GM19240 (cell line): ENCODE measurements at regions not wholly inside any gene's neighbourhood (a gene's known extent, or its start where the extent isn't known, plus 50 kb on each side); places are given as distances from the start of the nearest gene placed in this dataset.

Experiments used
- DNase-seq: peaks from one replicate; pipeline ENCODE4 v3.0.0; 2011; ENCODE audit warnings: low spot score; ENCODE audit not compliant: insufficient read length

DNA sequence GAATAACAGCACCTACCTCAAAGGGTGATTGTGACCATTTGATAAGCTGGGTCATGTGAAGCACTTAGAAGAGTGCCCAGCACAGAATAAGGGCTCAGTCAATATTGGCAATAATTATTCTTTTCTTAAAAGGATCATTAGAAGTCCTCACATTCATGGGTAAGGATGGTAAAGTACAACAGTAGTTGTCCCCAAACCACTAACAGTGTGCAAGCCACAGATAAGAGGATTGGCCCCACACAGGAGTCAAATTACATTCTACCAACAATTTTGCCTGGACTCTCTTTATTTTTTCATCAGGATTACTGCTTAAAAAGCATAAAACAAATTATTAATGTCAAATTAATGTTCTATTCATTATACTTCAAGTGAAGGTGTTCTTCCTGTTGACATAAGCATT is 271.5 kb upstream of the PDGFD start:
- no peak for DNase-seq

DNA sequence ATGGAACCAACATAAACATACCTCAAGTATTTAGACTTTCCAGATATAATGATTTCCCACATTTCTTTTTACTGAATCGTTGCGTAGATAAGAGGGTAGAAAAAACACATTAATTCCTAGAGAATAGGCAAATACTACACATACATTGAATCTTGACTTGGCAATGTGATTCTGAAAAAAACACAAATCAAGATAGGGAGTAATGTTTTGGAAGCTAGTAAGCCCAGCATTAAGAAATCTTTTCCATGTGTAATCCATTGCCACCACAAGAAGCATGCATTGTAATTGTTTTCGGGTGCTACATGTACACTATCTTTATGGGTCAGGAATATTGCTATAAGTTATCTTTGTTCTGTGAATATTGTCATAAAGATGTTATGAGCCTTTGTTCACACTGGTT is 269.8 kb upstream of the PDGFD start:
- DNase-seq = no peak

DNA sequence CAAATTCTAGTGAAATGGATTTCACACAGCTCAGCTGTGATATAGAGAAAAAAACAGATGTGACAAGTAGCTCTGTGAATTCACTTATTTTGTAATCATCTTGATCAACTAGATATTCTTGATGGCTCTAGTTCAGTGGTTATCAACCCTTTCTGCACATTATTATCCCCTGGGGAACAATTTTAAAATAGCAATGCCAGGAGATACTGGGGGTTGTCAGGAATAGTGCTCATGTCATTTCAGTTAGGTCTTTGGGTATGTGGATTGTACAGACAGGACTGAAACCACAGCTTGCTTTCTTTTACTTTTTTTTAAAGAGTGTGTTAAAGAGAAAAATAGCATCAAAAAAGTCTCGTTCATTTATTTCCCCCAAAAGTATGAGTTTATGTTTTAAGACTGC is 269.0 kb upstream of the PDGFD start:
- DNase-seq = no peak

DNA sequence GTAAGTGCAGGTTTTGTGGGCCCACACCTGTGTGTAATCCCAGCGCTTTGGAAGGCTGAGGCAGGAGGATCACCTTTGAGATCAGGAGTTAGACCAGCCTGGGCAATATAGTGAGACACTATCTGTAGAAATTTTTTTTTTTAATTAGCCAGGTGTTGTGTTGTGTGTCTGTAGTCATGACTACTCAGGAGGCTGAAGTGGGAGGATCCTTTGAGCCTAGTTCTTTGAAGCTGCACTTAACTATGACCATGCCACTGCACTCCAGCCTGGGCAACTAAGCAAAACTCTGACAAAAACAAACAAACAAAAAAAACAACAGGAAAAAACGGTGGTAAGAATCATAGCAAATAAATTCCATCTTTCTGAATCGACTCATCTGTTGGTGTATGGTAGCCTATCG is 268.6 kb upstream of the PDGFD start:
- no peak for DNase-seq

GRCh38 chr11:104422324-104422944 is 258.5 kb upstream of the PDGFD start:
- DNase-seq = no peak

DNA sequence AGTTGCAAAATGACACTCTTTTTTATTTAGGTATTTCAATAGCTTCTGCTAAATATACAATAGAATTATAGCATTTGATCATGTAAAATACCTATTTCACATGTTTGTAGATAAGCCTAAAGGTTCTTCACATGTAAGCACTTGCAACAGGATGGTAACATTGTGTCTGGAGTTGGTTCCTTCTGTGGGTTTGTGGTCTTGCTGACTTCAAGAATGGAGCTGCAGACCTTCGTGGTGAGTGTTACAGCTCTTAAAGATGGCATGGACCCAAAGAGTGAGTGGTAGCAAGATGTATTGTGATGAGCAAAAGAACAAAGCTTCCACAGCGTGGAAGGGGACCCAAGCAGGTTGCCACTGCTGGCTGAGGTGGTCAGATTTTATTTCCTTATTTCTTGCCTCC is 246.4 kb upstream of the PDGFD start:
- DNase-seq = no peak

- DNase-seq = no peak
Measured at GRCh38 chr11:104408630-104409029, 244.7 kb upstream of the PDGFD start.

- DNase-seq = no peak
Measured at GRCh38 chr11:104405277-104405676, 241.3 kb upstream of the PDGFD start.

DNA sequence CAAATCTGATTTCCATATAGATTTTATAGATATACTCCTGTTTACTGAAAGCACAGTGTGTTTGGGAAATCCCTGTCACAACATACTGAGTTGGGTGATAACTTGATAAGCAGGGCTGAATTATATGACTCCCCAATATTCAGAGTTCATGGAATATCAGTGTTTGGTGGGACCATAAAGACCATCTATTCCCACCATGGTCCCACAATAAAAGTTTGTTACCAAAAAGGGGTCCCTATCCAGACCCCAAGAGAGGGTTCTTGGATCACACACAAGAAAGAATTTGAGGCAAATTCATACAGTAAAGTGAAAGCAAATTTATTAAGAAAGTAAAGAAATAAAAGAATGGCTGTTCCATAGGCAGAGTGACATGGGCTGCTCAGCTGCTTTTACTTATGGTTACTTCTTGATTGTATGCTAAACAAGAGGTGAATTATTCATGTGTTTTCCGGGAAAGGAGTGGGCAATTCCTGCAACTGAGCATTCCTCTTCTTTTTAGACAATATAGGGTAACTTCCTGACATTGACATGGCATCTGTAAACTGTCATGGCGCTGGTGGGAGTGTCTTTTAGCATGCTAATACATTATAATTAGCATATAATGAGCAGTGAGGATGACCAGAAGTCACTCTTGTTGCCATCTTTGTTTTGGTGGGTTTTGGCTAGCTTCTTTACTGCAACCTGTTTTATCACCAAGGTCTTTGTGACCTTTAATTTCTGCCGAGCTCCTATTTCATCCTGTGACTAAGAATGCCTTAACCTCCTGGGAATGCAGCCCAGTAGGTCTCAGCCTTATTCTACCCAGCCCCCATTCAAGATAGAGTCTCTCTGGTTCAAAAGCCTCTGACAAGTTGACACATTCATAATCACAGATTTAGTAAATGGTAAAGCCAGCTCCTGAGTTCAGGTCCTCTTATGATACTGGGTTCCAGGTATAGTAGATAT is 240.6 kb upstream of the PDGFD start:
- no peak for DNase-seq

- no peak for DNase-seq
Measured at GRCh38 chr11:104402812-104403521, 239.0 kb upstream of the PDGFD start.

- no peak for DNase-seq
Measured at GRCh38 chr11:104394508-104394907, 230.6 kb upstream of the PDGFD start.

GRCh38 chr11:104390651-104391050 is 226.7 kb upstream of the PDGFD start:
- no peak for DNase-seq

DNA sequence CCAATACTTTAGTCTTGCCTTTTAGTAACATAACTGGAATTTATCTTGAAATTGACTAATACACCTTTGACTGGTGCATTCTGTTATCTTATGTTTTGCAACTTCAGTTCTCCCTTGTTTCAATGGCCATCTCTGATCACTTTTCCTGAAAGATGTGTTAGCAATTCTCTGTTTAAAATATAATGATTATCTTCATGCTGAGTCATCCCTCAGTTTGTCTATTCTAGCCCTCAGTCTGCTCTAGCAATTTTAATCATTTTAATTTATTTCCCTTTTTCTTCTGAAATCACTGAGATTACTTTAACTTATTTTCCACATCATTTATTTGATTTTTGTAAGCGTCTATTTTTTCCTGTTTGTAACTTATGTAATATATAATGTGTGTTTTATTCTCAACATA is 221.9 kb upstream of the PDGFD start:
- no peak for DNase-seq

- no peak for DNase-seq
Measured at GRCh38 chr11:104380358-104380757, 216.4 kb upstream of the PDGFD start.

DNA sequence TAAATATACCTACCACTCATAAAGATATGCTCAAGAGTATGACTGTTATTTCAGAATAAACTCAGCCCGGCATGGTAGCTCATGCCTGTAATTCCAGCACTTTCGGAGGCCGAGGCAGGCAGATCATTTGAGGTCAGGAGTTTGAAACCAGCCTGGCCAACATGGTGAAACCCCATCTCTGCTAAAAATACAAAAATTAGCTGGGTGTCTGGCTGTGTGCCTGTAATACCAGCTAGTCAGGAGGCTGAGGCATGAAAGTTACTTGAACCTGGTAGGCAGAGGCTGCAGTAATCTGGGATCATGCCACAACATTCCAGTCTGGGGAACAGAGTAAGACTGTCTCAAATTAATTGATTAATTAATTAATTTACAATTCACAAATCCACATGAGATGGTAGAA is 208.2 kb upstream of the PDGFD start:
- DNase-seq = no peak

GRCh38 chr11:104370478-104370877 is 206.5 kb upstream of the PDGFD start:
- no peak for DNase-seq

DNA sequence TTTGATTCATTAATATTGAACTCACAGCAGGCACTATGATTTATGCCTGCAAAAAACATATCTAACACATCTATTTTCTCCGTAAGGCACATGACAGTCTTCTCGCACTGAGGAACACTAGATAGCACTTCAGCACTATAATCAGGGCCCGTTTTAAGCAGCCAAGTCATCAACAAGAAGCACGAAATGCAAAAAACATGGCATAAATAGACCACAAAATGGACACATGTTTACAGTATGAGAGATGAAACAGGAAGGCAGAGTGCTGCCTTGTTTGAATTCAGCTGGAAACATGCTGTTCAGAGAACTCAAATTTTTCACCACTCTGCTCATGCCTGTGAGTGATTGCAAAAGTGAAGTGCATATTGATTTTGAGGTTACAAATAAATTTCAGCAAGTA is 205.8 kb upstream of the PDGFD start:
- no peak for DNase-seq

DNA sequence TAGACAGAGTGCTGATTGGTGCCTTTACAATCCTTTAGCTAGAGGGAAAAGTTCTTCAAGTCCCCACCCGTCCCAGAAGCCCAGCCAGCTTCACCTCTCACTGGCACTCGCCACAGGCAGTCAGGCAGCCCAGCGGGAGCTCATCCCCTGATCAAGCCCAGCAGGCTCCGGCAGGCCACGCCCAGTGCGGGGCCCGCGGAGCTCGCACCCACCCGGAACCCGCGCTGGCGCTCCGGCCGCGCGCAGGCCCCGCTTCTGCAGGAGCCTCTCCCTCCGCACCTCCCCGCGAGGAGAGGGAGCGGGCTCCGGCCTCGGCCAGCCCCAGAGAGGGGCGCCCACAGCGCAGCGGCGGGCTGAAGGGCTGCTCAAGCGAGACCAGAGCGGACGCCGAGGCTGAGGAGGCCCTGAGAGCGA is 202.4 kb upstream of the PDGFD start:
- DNase-seq = no peak

GRCh38 chr11:104365676-104366075 is 201.7 kb upstream of the PDGFD start:
- DNase-seq = no peak

- no peak for DNase-seq
Measured at GRCh38 chr11:104361975-104362374, 198.0 kb upstream of the PDGFD start.

GRCh38 chr11:104352036-104352435 is 188.1 kb upstream of the PDGFD start:
- DNase-seq = no peak

- no peak for DNase-seq
Measured at GRCh38 chr11:104343578-104343977, 179.6 kb upstream of the PDGFD start.
